WTC11 (cell line): ENCODE measurements at regions not wholly inside any gene's neighbourhood (a gene's known extent, or its start where the extent isn't known, plus 50 kb on each side); places are given as distances from the start of the nearest gene placed in this dataset.
"Not testable (repeated sequence)": the region's sequence is repeated elsewhere in the genome, so short reads cannot be mapped to it uniquely, and the experiment has no call there.

Source experiments
- ATAC-seq: fragments of 200-7000 bp; cut with Tn5 transposase; 2 replicates; pipeline ENCODE4 v1.10.0; 2021; ENCODE audit warnings: mild to moderate bottlenecking, moderate library complexity
- CTCF ChIA-PET: fragments of 300-600 bp; sonication (Branson Sonifier 250); formaldehyde crosslinking; loops from one replicate; lab custom pipeline; 2021; ENCODE audit warnings: antibody characterized with exemption; lab: Charles Lee
- POLR2A ChIA-PET: fragments of 350-600 bp; sonication (Branson Sonifier 250); formaldehyde crosslinking; loops from one replicate; lab custom pipeline; 2021; ENCODE audit warnings: antibody characterized with exemption; lab: Charles Lee
- DNase-seq: peaks from one replicate; pipeline ENCODE4 v3.0.0; 2021; ENCODE audit warnings: low spot score
- H3K27ac Mint-ChIP-seq: 2 replicates; pipeline ENCODE4 v1.8.0; 2021; ENCODE audit warnings: mixed read lengths
- H3K27me3 Mint-ChIP-seq: 2 replicates; pipeline ENCODE4 v1.8.0; 2021; ENCODE audit warnings: low read depth, mild to moderate bottlenecking, moderate library complexity, mixed read lengths
- H3K36me3 Mint-ChIP-seq: 2 replicates; pipeline ENCODE4 v1.8.0; 2021; ENCODE audit warnings: mixed read lengths
- H3K4me1 Mint-ChIP-seq: 2 replicates; pipeline ENCODE4 v1.8.0; 2022; ENCODE audit warnings: mixed read lengths
- H3K4me3 Mint-ChIP-seq: 2 replicates; pipeline ENCODE4 v1.8.0; 2021; ENCODE audit warnings: mild to moderate bottlenecking, moderate library complexity, mixed read lengths
- H3K9me3 Mint-ChIP-seq: 2 replicates; pipeline ENCODE4 v1.8.0; 2021; ENCODE audit warnings: mixed read lengths
- ATF2 ChIP-seq: sonication (generic); formaldehyde crosslinking; IDR thresholded peaks from 2 replicates; pipeline ENCODE4 v1.8.1; 2022; ENCODE audit warnings: low read depth, missing genetic modification reagents, borderline replicate concordance
- CDX4 ChIP-seq: fragments of 250-450 bp; sonication (Bioruptor Pico); IDR thresholded peaks from 2 replicates; pipeline ENCODE4 v1.9.0; 2021; ENCODE audit warnings: moderate library complexity, mild to moderate bottlenecking, inconsistent platforms, borderline replicate concordance
- CREM ChIP-seq: sonication (generic); formaldehyde crosslinking; IDR thresholded peaks from 2 replicates; pipeline ENCODE4 v1.8.1; 2022; ENCODE audit warnings: mild to moderate bottlenecking, missing genetic modification reagents, moderate library complexity
- E2F1 ChIP-seq: sonication (generic); formaldehyde crosslinking; IDR thresholded peaks from 2 replicates; pipeline ENCODE4 v1.8.0; 2022; ENCODE audit warnings: mild to moderate bottlenecking, missing genetic modification reagents
- EMX1 ChIP-seq: fragments of 250-450 bp; sonication (Bioruptor Pico); IDR thresholded peaks from 2 replicates; pipeline ENCODE4 v1.8.0; 2021; ENCODE audit warnings: mild to moderate bottlenecking
- ESRRA ChIP-seq: sonication (generic); formaldehyde crosslinking; IDR thresholded peaks from 2 replicates; pipeline ENCODE4 v1.8.1; 2022; ENCODE audit warnings: mild to moderate bottlenecking, missing genetic modification reagents, borderline replicate concordance
- KAT7 ChIP-seq: sonication (generic); formaldehyde crosslinking; IDR thresholded peaks from 2 replicates; pipeline ENCODE4 v1.8.1; 2023; ENCODE audit warnings: missing genetic modification reagents, mild to moderate bottlenecking, borderline replicate concordance
- MLX ChIP-seq: sonication (generic); formaldehyde crosslinking; IDR thresholded peaks from 2 replicates; pipeline ENCODE4 v1.8.1; 2023; ENCODE audit warnings: mild to moderate bottlenecking, missing genetic modification reagents, moderate library complexity
- MXD4 ChIP-seq: fragments of 250-450 bp; sonication (Bioruptor Pico); IDR thresholded peaks from 2 replicates; pipeline ENCODE4 v1.8.0; 2021; ENCODE audit warnings: mild to moderate bottlenecking, moderate library complexity, borderline replicate concordance
- NFE2L1 ChIP-seq: sonication (generic); formaldehyde crosslinking; IDR thresholded peaks from 2 replicates; pipeline ENCODE4 v1.8.1; 2023; ENCODE audit warnings: missing genetic modification reagents
- NR1H2 ChIP-seq: sonication (generic); formaldehyde crosslinking; IDR thresholded peaks from 2 replicates; pipeline ENCODE4 v1.9.0; 2021; ENCODE audit warnings: mild to moderate bottlenecking, moderate library complexity, missing genetic modification reagents
- NR3C1 ChIP-seq: sonication (generic); formaldehyde crosslinking; conservative IDR thresholded peaks from 2 replicates; pipeline ENCODE4 v1.8.1; 2023; ENCODE audit warnings: low read depth, mild to moderate bottlenecking, missing genetic modification reagents
- OVOL2 ChIP-seq: fragments of 250-450 bp; sonication (Bioruptor Pico); IDR thresholded peaks from 2 replicates; pipeline ENCODE4 v1.9.0; 2021; ENCODE audit warnings: mild to moderate bottlenecking, borderline replicate concordance
- PRDM15 ChIP-seq: sonication (generic); formaldehyde crosslinking; IDR thresholded peaks from 2 replicates; pipeline ENCODE4 v1.8.0; 2022; ENCODE audit warnings: missing genetic modification reagents
- RELA ChIP-seq: sonication (generic); formaldehyde crosslinking; IDR thresholded peaks from 2 replicates; pipeline ENCODE4 v1.8.1; 2022; ENCODE audit warnings: missing genetic modification reagents, mild to moderate bottlenecking, borderline replicate concordance
- TEAD4 ChIP-seq: sonication (generic); formaldehyde crosslinking; IDR thresholded peaks from 2 replicates; pipeline ENCODE4 v1.8.0; 2022; ENCODE audit warnings: mild to moderate bottlenecking, missing genetic modification reagents
- USF2 ChIP-seq: sonication (generic); formaldehyde crosslinking; IDR thresholded peaks from 2 replicates; pipeline ENCODE4 v1.8.1; 2023; ENCODE audit warnings: mild to moderate bottlenecking, missing genetic modification reagents, moderate library complexity
- ZNF138 ChIP-seq: sonication (generic); formaldehyde crosslinking; conservative IDR thresholded peaks from 2 replicates; pipeline ENCODE4 v1.8.1; 2022; ENCODE audit warnings: mild to moderate bottlenecking, moderate library complexity, missing genetic modification reagents
- ZNF263 ChIP-seq: sonication (generic); formaldehyde crosslinking; IDR thresholded peaks from 2 replicates; pipeline ENCODE4 v1.8.1; 2022; ENCODE audit warnings: low read depth, mild to moderate bottlenecking, moderate library complexity, missing genetic modification reagents
- ZNF396 ChIP-seq: fragments of 250-450 bp; sonication (Bioruptor Pico); IDR thresholded peaks from 2 replicates; pipeline ENCODE4 v1.8.0; 2021; ENCODE audit warnings: mild to moderate bottlenecking, moderate library complexity, borderline replicate concordance
- ZNF423 ChIP-seq: fragments of 250-450 bp; sonication (Bioruptor Pico); IDR thresholded peaks from 2 replicates; pipeline ENCODE4 v2.1.2; 2022; ENCODE audit warnings: mild to moderate bottlenecking, moderate library complexity
- ZNF671 ChIP-seq: fragments of 250-450 bp; sonication (Bioruptor Pico); IDR thresholded peaks from 2 replicates; pipeline ENCODE4 v1.8.0; 2021; ENCODE audit warnings: mild to moderate bottlenecking

GRCh38 chr5:71790433-71790832 lies 71.4 kb downstream of the CARTPT start:
- POLR2A ChIA-PET = no interaction called here

GRCh38 chr5:71792041-71792440 lies 73.0 kb downstream of the CARTPT start:
- H3K4me1 Mint-ChIP-seq, DNase-seq, CTCF ChIA-PET, H3K4me3 Mint-ChIP-seq, POLR2A ChIA-PET, H3K27ac Mint-ChIP-seq, ATAC-seq: not testable (repeated sequence)
- Mint-ChIP-seq H3K9me3 (peaks cover 39% of the 10 kb centered on the region), H3K27me3 (peaks cover 11% of the 10 kb centered on the region), H3K36me3 (peaks cover 41% of the 10 kb centered on the region)

More at GRCh38 chr5:71790433-71790832, 71.4 kb downstream of the CARTPT start:
- peaks cover 11% of the 10 kb centered on the region for H3K27me3 Mint-ChIP-seq
- H3K9me3 Mint-ChIP-seq = peaks cover 35% of the 10 kb centered on the region
- no peak overlapping the region for H3K4me3 Mint-ChIP-seq
- peaks cover 38% of the 10 kb centered on the region for H3K36me3 Mint-ChIP-seq
- TF ChIP-seq KAT7 (CRISPR knock-in tag) = no peak
- no peak for TF ChIP-seq NR3C1 (CRISPR knock-in tag)
- no peak for TF ChIP-seq CDX4 (CRISPR knock-in tag)
- TF ChIP-seq OVOL2 (CRISPR knock-in tag) = no peak
- no peak for TF ChIP-seq EMX1 (CRISPR knock-in tag)
- TF ChIP-seq ESRRA (CRISPR knock-in tag) = no peak
- no peak for TF ChIP-seq ZNF671 (CRISPR knock-in tag)
- TF ChIP-seq RELA (CRISPR knock-in tag) = no peak
- no peak for TF ChIP-seq ATF2 (CRISPR knock-in tag)
- TF ChIP-seq ZNF263 (CRISPR knock-in tag) = no peak
- no peak for TF ChIP-seq CREM (CRISPR knock-in tag)
- H3K27ac Mint-ChIP-seq = no peak overlapping the region
- H3K4me1 Mint-ChIP-seq = peaks cover 18% of the 10 kb centered on the region
- no peak for DNase-seq
- CTCF ChIA-PET = no interaction called here
- ATAC-seq = no peak

GRCh38 chr5:71794061-71794695 lies 75.1 kb downstream of the CARTPT start:
- Mint-ChIP-seq H3K4me1 (0 out of 2 replicates have a peak, but pooled peaks cover 3% of the 10 kb centered on the region), H3K36me3 (peaks cover 56% of the 10 kb centered on the region), H3K9me3 (peaks cover 55% of the 10 kb centered on the region), H3K27ac (no peak overlapping the region), H3K27me3 (peaks cover 7% of the 10 kb centered on the region; the same call in 1 of the 2 replicates), H3K4me3 (no peak overlapping the region)
- POLR2A ChIA-PET = no interaction called here
- CTCF ChIA-PET = no interaction called here
- ATAC-seq (no peak), DNase-seq (no peak)
- TF ChIP-seq NR3C1 (CRISPR knock-in tag) (no peak), PRDM15 (CRISPR knock-in tag) (no peak), USF2 (CRISPR knock-in tag) (no peak), E2F1 (CRISPR knock-in tag) (no peak), ZNF138 (CRISPR knock-in tag) (no peak), NR1H2 (no peak), ZNF423 (no peak), NFE2L1 (CRISPR knock-in tag) (no peak), TEAD4 (CRISPR knock-in tag) (no peak), ZNF396 (CRISPR knock-in tag) (no peak), MLX (CRISPR knock-in tag) (no peak), MXD4 (no peak)
